ENCODE measurements at regions not wholly inside any gene's neighbourhood (a gene's known extent, or its start where the extent isn't known, plus 50 kb on each side); places are given as distances from the start of the nearest gene placed in this dataset.

DNA sequence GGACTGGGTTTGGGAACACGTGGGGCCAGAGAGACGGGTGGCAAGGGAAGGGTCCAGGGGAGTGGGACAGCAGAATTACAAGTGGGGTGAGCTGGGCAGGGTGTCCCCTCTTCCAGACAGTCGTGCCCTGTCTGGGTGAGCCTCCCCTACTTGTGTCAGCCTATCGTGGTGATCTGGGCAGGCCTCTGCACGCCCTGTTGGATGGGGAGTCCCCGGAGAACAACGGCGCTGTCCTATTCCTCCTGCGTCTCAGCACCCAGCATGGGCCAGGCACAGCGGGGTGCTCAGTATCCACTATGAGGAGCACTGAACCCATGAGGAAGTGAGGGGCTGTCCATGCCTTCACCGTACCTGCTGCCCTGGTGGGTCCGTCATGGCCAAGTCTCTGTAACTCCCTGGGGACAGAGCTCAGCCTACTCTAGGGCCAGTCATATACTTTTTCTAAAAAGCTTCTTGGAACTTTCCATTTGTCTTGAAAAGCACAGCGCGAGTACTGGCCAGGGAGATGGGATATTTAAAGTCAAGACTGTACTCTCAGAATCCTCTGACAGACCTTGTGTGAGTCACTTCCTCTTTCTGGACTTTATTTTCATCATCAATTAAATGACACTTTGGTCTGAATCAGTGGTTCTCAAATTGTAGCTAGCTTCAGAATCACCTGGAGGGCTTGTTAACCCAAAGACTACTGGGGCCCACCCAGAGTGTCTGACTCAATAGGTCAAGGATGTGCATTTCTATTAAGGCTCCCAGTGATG, 81.7 kb upstream of the NECTIN1 start:
- DNase-seq (ENCODE audit: extremely low spot score), result no peak
- POLR2A ChIA-PET, result no interaction called here
- TF ChIP-seq, protein P1, sequence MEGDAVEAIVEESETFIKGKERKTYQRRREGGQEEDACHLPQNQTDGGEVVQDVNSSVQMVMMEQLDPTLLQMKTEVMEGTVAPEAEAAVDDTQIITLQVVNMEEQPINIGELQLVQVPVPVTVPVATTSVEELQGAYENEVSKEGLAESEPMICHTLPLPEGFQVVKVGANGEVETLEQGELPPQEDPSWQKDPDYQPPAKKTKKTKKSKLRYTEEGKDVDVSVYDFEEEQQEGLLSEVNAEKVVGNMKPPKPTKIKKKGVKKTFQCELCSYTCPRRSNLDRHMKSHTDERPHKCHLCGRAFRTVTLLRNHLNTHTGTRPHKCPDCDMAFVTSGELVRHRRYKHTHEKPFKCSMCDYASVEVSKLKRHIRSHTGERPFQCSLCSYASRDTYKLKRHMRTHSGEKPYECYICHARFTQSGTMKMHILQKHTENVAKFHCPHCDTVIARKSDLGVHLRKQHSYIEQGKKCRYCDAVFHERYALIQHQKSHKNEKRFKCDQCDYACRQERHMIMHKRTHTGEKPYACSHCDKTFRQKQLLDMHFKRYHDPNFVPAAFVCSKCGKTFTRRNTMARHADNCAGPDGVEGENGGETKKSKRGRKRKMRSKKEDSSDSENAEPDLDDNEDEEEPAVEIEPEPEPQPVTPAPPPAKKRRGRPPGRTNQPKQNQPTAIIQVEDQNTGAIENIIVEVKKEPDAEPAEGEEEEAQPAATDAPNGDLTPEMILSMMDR (IDR thresholded peaks at IDR 0.05; ENCODE audit: control extremely low read depth, extremely low read depth, low read depth, missing control alignments), result no peak
- CTCF ChIA-PET, result no interaction called here

DNA sequence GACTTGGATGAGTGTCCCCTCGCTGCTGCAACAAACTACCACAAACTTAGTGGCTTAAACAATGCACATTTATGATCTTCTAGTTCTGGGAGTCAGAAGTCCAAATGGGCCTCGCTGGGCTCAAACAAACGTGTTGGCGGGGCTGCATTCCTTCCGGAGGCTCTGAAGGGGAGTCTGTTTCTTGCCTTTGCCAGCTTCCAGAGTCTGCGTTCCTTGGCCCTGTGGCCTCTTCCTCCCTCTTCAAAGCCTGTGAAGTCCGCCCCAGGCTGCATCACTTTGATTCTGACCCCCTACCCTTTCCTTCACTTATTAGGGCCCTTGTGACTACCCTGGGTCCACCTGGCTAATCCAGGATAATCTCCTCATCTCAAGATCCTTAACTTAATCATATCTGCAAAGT, 80.3 kb upstream of the NECTIN1 start:
- DNase-seq (ENCODE audit: extremely low spot score), result no peak
- POLR2A ChIA-PET, result no interaction called here
- CTCF ChIA-PET, result no interaction called here
- TF ChIP-seq, protein P1 (IDR thresholded peaks at IDR 0.05; ENCODE audit: control extremely low read depth, extremely low read depth, low read depth, missing control alignments), result no peak

DNA sequence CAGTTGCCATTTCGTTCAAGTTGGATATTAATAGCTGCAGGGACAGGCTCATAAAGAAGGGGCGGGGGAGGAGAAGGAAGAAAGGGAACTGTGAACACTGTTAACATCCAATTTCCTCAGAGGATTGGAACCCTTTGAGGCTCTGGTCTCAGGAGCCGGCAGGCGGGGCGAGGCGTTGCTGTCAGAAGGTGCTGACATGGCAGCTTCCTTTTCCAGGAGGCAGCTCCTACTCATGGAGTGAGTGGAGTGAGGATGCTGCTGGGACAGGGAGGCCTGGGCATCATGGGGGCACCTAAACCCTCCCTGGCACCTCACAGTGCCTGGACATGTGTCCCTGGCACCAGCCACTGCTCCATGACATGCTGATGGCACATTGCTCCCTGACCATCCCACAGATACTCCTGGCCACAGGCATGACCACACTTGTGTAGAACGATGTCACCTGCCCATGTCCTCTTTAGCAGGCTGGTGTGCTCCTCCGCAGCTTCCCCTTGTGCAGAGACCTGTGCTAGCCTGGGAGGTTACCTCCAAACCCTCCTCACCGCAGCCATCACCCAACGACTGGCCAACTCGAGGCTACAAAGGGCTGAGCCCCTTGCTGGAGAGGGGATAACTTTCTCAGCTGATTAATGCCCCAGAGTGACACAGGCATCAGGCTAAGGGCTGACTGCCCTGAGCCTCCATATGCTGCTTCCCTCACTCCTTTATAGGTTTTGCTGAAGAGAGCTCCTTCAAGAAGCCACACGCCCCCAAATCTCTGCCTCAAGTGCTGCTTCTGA, 79.6 kb upstream of the NECTIN1 start:
- ChIA-PET POLR2A (no interaction called here), CTCF (no interaction called here)
- TF ChIP-seq, protein P1 (IDR thresholded peaks at IDR 0.05; ENCODE audit: control extremely low read depth, extremely low read depth, low read depth, missing control alignments), result no peak
- no peak for DNase-seq (ENCODE audit: extremely low spot score)

DNA sequence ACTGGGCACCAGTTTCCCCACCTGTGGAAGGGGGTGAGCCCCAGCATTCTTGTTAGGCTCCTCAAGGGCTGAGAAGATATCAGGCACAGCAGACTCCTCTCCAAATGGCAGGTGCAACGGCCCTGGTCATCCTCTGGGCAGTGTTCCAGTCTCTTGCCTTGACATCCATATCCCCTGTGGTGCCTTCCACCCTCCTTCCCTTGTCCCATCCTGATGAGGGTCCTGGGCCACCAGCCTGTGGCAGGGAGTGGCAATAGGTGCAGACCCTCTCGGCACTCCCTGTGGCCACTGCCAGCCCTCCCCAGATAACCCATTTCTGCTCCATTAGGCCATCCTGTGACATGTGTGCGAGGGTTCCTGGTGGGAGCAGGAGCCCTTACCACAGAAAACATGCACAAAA, 78.8 kb upstream of the NECTIN1 start:
- TF ChIP-seq, protein P1 (IDR thresholded peaks at IDR 0.05; ENCODE audit: control extremely low read depth, extremely low read depth, low read depth, missing control alignments), result no peak
- ChIA-PET CTCF (interaction anchor here (1.2 kb wide), 1 partner anchor 23 kb away, joined by 3 read pairs; no protein-coding TSS in a partner anchor), POLR2A (no interaction called here)
- no peak for DNase-seq (ENCODE audit: extremely low spot score)

DNA sequence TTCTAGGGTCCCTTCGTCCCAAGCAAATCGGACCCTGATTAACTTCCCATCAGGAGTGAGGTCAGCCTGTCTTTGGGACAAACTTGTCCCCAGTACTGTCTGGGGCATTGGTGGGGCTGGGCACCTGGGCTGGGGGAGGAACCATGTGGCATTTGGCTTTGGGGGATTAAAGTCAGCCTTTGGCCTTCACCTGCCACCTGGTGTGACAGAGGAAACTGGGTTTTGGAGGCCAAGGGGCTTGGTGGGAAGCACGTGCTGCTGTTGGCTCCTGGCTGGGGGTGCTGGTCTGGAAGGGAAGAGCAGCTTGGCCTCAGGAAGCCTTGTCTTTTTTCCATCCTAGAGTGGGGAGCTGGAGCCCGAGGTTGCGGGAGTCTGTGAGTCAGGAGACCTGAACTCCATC, 78.4 kb upstream of the NECTIN1 start:
- no peak for DNase-seq (ENCODE audit: extremely low spot score)
- ChIA-PET POLR2A (no interaction called here), CTCF (interaction anchor here (1.2 kb wide), 1 partner anchor 23 kb away, joined by 3 read pairs; no protein-coding TSS in a partner anchor)
- TF ChIP-seq, protein P1 (IDR thresholded peaks at IDR 0.05; ENCODE audit: control extremely low read depth, extremely low read depth, low read depth, missing control alignments), result no peak

DNA sequence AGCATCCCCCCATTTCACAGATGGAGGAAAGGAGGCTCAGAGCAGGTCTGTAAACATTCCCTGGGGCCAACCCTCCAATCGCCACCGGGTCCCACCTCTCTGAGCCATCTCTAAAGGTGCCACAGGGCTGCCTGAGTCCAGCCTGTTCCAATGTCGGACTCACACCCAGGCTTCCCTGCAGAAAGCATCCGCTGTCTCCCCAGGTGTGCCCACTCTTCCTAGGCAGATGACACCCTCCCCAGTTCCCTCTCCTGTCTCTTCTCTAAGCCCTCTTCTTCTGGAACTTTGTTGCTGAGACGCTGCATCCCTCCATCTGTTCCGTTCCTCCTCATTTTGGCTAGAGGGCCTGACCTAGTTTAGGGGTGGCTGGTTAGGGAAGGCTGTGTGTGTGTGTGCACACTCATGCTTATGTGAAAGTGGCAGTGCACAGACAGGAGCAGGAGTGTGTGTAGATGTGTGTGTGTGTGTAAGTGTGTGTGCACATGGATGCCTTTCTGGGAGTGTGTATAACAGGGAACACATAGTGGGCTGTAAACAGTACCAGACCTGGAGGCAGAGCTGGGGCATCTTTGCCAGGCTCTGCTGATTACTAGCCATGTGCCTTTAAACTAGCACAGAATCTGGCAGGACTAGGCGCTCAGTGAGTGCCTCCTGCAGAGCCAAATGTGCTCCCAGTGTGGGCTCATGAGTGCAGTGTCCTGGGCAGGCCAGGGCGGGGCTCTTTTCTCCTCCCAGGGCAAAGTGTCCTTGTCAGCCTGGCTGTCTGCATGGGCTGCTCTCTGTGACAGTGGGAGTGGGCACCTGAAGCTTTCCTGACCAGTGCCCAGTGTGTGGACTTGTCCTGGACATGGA, 77.3 kb upstream of the NECTIN1 start:
- TF ChIP-seq, protein P1 (IDR thresholded peaks at IDR 0.05; ENCODE audit: control extremely low read depth, extremely low read depth, low read depth, missing control alignments), result no peak
- CTCF ChIA-PET, result interaction anchor here (1.2 kb wide), 1 partner anchor 24 kb away, joined by 3 read pairs; no protein-coding TSS in a partner anchor
- POLR2A ChIA-PET, result no interaction called here

More for the DNA sequence above, 77.3 kb upstream of the NECTIN1 start:
- DNase-seq (ENCODE audit: extremely low spot score), result no peak
